Right lobe of liver (tissue), 6 donors: ENCODE measurements at regions not wholly inside any gene's neighbourhood (a gene's known extent, or its start where the extent isn't known, plus 50 kb on each side); places are given as distances from the start of the nearest gene placed in this dataset.

Source experiments
- ATAC-seq, 4 donors: fragments of 200-7000 bp; cut with Tn5 transposase; one replicate each; pipeline ENCODE4 v1.9.1; 2020; ENCODE audit warnings: mild to moderate bottlenecking in 4 of 4, moderate library complexity in 4 of 4
- DNase-seq, 3 donors: peaks; one replicate each; pipeline ENCODE4 v3.0.0-alpha.2; 2020
- H3K27ac ChIP-seq, 3 donors: fragments of 200-600 bp; one replicate each; pipeline ENCODE4 v1.8.0; 2022
- H3K27me3 ChIP-seq, 2 donors: fragments of 200-600 bp; one replicate each; pipeline ENCODE4 v1.8.0; 2022
- H3K36me3 ChIP-seq, 4 donors: fragments of 200-600 bp; sonication (generic) in 1 of 4; one replicate each; pipeline versions ENCODE4 v1.5.1 to v1.8.0; 2017 to 2022; ENCODE audit warnings: control low read depth in 1 of 4
- H3K4me1 ChIP-seq, 4 donors: fragments of 200-600 bp; sonication (generic) in 1 of 4; one replicate each; pipeline versions ENCODE4 v1.5.1 to v1.8.0; 2017 to 2022; ENCODE audit warnings: control low read depth in 1 of 4
- H3K4me3 ChIP-seq, 3 donors: fragments of 200-600 bp; one replicate each; pipeline ENCODE4 v1.8.0; 2022
- H3K9me3 ChIP-seq, 4 donors: fragments of 200-600 bp; sonication (generic) in 1 of 4; one replicate each; pipeline versions ENCODE4 v1.5.1 to v1.8.0; 2017 to 2022; ENCODE audit warnings: control low read depth in 1 of 4
- CTCF ChIP-seq, 4 donors: fragments of 200-600 bp in 3 of 4; fragments of 450-650 bp in 1 of 4; IDR thresholded peaks; one replicate each; pipeline versions ENCODE4 v1.5.1 to v1.8.0; 2016 to 2022; ENCODE audit warnings: antibody characterized with exemption in 4 of 4, mild to moderate bottlenecking in 2 of 4
- POLR2A ChIP-seq: fragments of 450-650 bp; IDR thresholded peaks from one replicate; pipeline ENCODE4 v1.6.1; 2017; ENCODE audit warnings: antibody characterized with exemption, mild to moderate bottlenecking
- WGBS: methylation state at CpG from one replicate; pipeline ENCODE4 v1.1.6; 2018; ENCODE audit warnings: low coverage, low lambda C conversion rate; ENCODE audit not compliant: insufficient coverage; ENCODE audit errors: missing lambda C conversion rate; 5-methylcytosine and 5-hydroxymethylcytosine counted together
- intact Hi-C, 2 donors: fragments of 100-400 bp; cut with DNase I; formaldehyde crosslinking; loops; one replicate each; pipeline versions ENCODE4 v1.11.2 to v1.14.1; 2022
- donor health status: DM: no; HTN: yes; CAD: no.
- donor health status: DM: no; HTN: no; CAD: no.
- donor health status: DM: no; HTN: no; CAD: no.
- donor health status: DM: no; HTN: yes; CAD: no.
- donor health status: DM: no; HTN: yes; CAD: no.

DNA sequence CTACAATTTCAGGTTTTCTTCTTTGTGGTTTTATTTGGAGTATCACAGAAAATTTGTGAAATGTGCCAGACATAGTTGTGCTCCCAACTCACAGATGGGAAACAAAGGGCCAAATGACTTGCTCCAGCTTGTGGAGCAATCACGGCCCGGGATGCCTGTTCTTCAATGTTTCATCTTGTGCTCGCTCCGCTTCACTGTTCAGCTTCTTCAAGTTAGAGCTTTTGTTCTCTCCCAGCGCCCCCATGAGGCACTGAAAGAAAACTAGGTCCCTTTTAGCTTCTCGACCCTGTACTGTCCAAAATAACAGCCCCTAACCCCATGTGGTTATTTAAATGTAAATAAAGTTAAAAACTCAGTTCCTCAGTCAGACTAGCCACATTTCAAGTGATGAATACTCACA lies 187.9 kb upstream of the STXBP6 start:
- Histone ChIP-seq H3K27ac (no peak overlapping the region), H3K4me1 (no peaks in the 10 kb centered on the region), H3K27me3 (no peaks in the 10 kb centered on the region), H3K36me3 (no peaks in the 10 kb centered on the region), H3K4me3 (no peak overlapping the region), H3K9me3 (no peaks in the 10 kb centered on the region)
- intact Hi-C loops, result no loop called here
- DNase-seq (no peak), ATAC-seq (peak; percentile 37 to 61 (median 52))
- TF ChIP-seq CTCF (IDR thresholded peaks at IDR 0.05) (peak in 3 of 4 donors; percentile 10 to 43 (median 22)), POLR2A (no peak)
- 10% methylated on average over 6 of the region's 6 CpGs for WGBS

DNA sequence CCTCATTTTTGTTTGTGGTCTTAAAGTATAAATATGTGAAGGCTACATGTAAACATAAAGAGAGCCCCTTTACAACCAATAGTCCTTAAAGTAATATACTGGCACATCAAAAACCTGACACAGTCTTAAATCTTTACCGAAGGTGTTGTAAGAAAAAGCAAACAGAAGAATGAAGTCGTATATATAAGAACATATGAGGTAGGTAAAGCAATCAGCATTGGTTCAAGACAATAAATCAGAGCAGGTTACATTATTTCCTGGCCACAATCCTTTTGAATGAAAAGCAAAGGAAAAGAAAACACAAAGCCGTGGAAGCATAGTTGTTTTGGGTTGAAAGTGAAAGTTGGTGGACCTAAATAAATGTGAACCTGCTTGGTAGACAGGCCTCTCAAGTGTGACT lies 183.7 kb upstream of the STXBP6 start:
- 30% methylated on average over 3 of the region's 3 CpGs for WGBS
- H3K27me3 ChIP-seq, result no peaks in the 10 kb centered on the region
- H3K27ac ChIP-seq, result no peak overlapping the region
- H3K4me3 ChIP-seq, result no peak overlapping the region
- DNase-seq (no peak), ATAC-seq (no peak)
- H3K9me3 ChIP-seq, result no peaks in the 10 kb centered on the region
- TF ChIP-seq CTCF (IDR thresholded peaks at IDR 0.05) (no peak), POLR2A (no peak)
- no peaks in the 10 kb centered on the region for H3K36me3 ChIP-seq
- no peaks in the 10 kb centered on the region for H3K4me1 ChIP-seq
- intact Hi-C loops, result no loop called here

- peak in 2 of 3 donors; percentile 16 to 53 for DNase-seq
- WGBS, result 36% methylated on average over 4 of the region's 4 CpGs
- intact Hi-C loops, result no loop called here
Observed at GRCh38 chr14:25231004-25231403, 181.1 kb upstream of the STXBP6 start.

GRCh38 chr14:25226214-25226613 lies 176.3 kb upstream of the STXBP6 start:
- intact Hi-C loops, result no loop called here
- WGBS, result 35% methylated on average over 3 of the region's 3 CpGs
- TF ChIP-seq CTCF (IDR thresholded peaks at IDR 0.05), result no peak

More at GRCh38 chr14:25231004-25231403, 181.1 kb upstream of the STXBP6 start:
- no peaks in the 10 kb centered on the region for H3K27me3 ChIP-seq
- no peak overlapping the region for H3K4me3 ChIP-seq
- H3K4me1 ChIP-seq, result no peaks in the 10 kb centered on the region
- peak; percentile 73 to 98 (median 91) for ATAC-seq
- H3K9me3 ChIP-seq, result no peaks in the 10 kb centered on the region
- no peaks in the 10 kb centered on the region for H3K36me3 ChIP-seq
- TF ChIP-seq POLR2A, result no peak
- H3K27ac ChIP-seq, result no peak overlapping the region

DNA sequence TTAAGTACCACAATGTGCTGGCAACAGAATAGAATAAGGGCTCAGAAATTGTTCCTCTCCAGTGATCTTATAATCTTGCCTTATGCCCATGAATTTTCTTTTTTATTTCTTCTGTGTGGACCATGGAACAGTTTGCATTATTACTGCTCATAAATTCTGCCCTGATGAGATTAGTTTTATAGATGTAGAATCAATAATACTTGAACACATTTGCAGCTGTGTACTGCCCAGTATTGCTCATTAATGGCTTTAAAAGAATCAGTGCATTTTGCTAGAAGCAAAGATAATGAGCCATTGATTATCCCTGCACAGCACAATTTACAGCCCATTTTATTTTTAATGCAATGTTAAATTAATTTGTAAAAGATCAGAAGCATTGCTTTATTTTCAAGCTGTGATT lies 172.3 kb upstream of the STXBP6 start:
- DNase-seq (no peak), ATAC-seq (no peak)
- no peaks in the 10 kb centered on the region for H3K27me3 ChIP-seq
- H3K9me3 ChIP-seq, result no peaks in the 10 kb centered on the region
- TF ChIP-seq POLR2A (no peak), CTCF (IDR thresholded peaks at IDR 0.05) (no peak)
- H3K4me3 ChIP-seq, result no peak overlapping the region
- H3K4me1 ChIP-seq, result no peaks in the 10 kb centered on the region
- no peaks in the 10 kb centered on the region for H3K36me3 ChIP-seq
- no peak overlapping the region for H3K27ac ChIP-seq
- intact Hi-C loops, result no loop called here

More at GRCh38 chr14:25226214-25226613, 176.3 kb upstream of the STXBP6 start:
- no peaks in the 10 kb centered on the region for H3K4me1 ChIP-seq
- no peak overlapping the region for H3K27ac ChIP-seq
- DNase-seq, result no peak
- no peaks in the 10 kb centered on the region for H3K27me3 ChIP-seq
- no peaks in the 10 kb centered on the region for H3K36me3 ChIP-seq
- no peak for ATAC-seq
- H3K4me3 ChIP-seq, result no peak overlapping the region
- H3K9me3 ChIP-seq, result no peaks in the 10 kb centered on the region
